PC-3 (cell line): ENCODE measurements at regions not wholly inside any gene's neighbourhood (a gene's known extent, or its start where the extent isn't known, plus 50 kb on each side); places are given as distances from the start of the nearest gene placed in this dataset.

Experiments used
- ATAC-seq: fragments of 200-7000 bp; cut with Tn5 transposase; 2 replicates; pipeline ENCODE4 v1.9.1; 2020; ENCODE audit warnings: mild to moderate bottlenecking, moderate library complexity
- BruUV-seq: library from RNA; stranded (reverse); fragments of 400-500 nt; replicated peaks from 2 replicates; lab custom pipeline; 2021; lab: Mats Ljungman, UMichigan
- CTCF ChIA-PET: fragments of 300-600 bp; sonication (Branson Sonifier 250); formaldehyde crosslinking; loops from one replicate; lab custom pipeline; 2022; ENCODE audit warnings: antibody characterized with exemption; lab: Charles Lee
- POLR2A ChIA-PET: fragments of 300-600 bp; sonication (Branson Sonifier 250); formaldehyde crosslinking; loops from one replicate; lab custom pipeline; 2022; ENCODE audit warnings: antibody characterized with exemption; ENCODE audit not compliant: unreplicated experiment; lab: Charles Lee
- DNase-seq: peaks from one replicate; pipeline ENCODE4 v3.0.0-alpha.2; 2015
- H2AFZ ChIP-seq: fragments of 300-600 bp; sonication (generic); 2 replicates; pipeline ENCODE4 v1.6.0; 2016; ENCODE audit warnings: antibody characterized with exemption, low read length
- H3F3A ChIP-seq: fragments of 300-600 bp; sonication (generic); one replicate; pipeline ENCODE4 v1.6.0; 2017; ENCODE audit warnings: antibody characterized with exemption, low read length, control low read depth, mild to moderate bottlenecking; ENCODE audit not compliant: unreplicated experiment
- H3K27ac ChIP-seq: fragments of 300-600 bp; sonication (generic); 2 replicates; pipeline ENCODE4 v1.5.1; 2016; ENCODE audit warnings: mild to moderate bottlenecking, low read length
- H3K27me3 ChIP-seq: fragments of 300-600 bp; sonication (generic); 2 replicates; pipeline ENCODE4 v1.6.1; 2016; ENCODE audit warnings: low read length, mixed read lengths
- H3K36me3 ChIP-seq: fragments of 300-600 bp; sonication (generic); 2 replicates; pipeline ENCODE4 v1.6.1; 2016; ENCODE audit warnings: low read depth, mixed run types, low read length, mixed read lengths
- H3K4me1 ChIP-seq: fragments of 300-600 bp; sonication (generic); 2 replicates; pipeline ENCODE4 v1.5.1; 2016; ENCODE audit warnings: low read length; ENCODE audit not compliant: insufficient read depth
- H3K4me2 ChIP-seq: fragments of 300-600 bp; sonication (generic); 2 replicates; pipeline ENCODE4 v1.6.0; 2016; ENCODE audit warnings: low read length
- H3K4me3 ChIP-seq: fragments of 300-600 bp; sonication (generic); 2 replicates; pipeline ENCODE4 v1.5.1; 2016; ENCODE audit warnings: mild to moderate bottlenecking, low read length, mixed read lengths
- H3K79me2 ChIP-seq: fragments of 300-600 bp; sonication (generic); 2 replicates; pipeline ENCODE4 v1.6.1; 2017; ENCODE audit warnings: low read length, mixed read lengths
- H3K9ac ChIP-seq: fragments of 300-600 bp; sonication (generic); 2 replicates; pipeline ENCODE4 v1.6.0; 2016; ENCODE audit warnings: mild to moderate bottlenecking, low read length
- H3K9me2 ChIP-seq: fragments of 300-600 bp; sonication (generic); replicated peaks from 2 replicates; pipeline ENCODE4 v1.6.1; 2016; ENCODE audit warnings: mixed run types, low read length, mixed read lengths
- H3K9me3 ChIP-seq: fragments of 300-600 bp; sonication (generic); 2 replicates; pipeline ENCODE4 v1.6.1; 2016; ENCODE audit warnings: low read length, mixed read lengths
- H4K20me1 ChIP-seq: fragments of 300-600 bp; sonication (generic); 2 replicates; pipeline ENCODE4 v1.6.1; 2016; ENCODE audit warnings: low read length, mixed read lengths
- EZH2 ChIP-seq: fragments of 300-600 bp; sonication (generic); IDR thresholded peaks from one replicate; pipeline ENCODE4 v1.6.1; 2017; ENCODE audit warnings: antibody characterized with exemption, mild to moderate bottlenecking, low read length; ENCODE audit not compliant: unreplicated experiment
- EZH2phosphoT487 ChIP-seq: fragments of 300-600 bp; sonication (generic); IDR thresholded peaks from 2 replicates; pipeline ENCODE4 v1.6.1; 2018; ENCODE audit warnings: mild to moderate bottlenecking, antibody characterized with exemption, low read length, borderline replicate concordance
- intact Hi-C: fragments of 100-400 bp; cut with micrococcal nuclease; formaldehyde crosslinking; loops from 2 replicates; pipeline ENCODE4 v1.9.0; 2023
- TF ChIP-seq, protein P1 (sequence below): fragments of 300-600 bp; sonication (generic); conservative IDR thresholded peaks from 2 replicates; pipeline ENCODE4 v1.5.1; 2017; ENCODE audit warnings: antibody characterized with exemption, low read depth, mild to moderate bottlenecking, low read length

DNA sequence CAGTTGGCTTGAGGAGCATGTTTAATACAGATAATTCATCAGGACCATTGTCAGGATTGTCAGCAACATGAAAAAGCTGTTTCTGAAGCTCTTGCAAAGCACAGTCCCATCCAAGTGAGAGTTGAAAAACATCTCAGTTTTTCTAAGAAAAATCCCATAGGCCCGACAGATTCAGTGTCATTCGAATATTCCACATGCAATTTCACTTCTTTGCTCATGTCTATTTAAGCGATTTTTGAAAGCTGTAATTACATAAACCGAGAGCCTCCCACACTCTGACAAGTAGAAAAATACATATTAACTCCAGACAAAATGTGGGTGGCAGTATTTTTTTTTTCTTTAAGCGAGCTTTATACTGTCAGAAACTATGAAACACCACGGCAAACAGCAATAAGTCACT is 134.7 kb upstream of the GALNT5 start:
- H3K4me1 ChIP-seq, result no peaks in the 10 kb centered on the region; the same call in 1 of the 2 replicates
- no peaks in the 10 kb centered on the region for H3K9me3 ChIP-seq
- DNase-seq, result no peak
- H3K4me2 ChIP-seq, result no peak overlapping the region
- ChIA-PET CTCF (no interaction called here), POLR2A (no interaction called here)
- H3K9me2 ChIP-seq, result no peaks in the 10 kb centered on the region
- no peak overlapping the region for H3K27ac ChIP-seq
- H2AFZ ChIP-seq, result no peak overlapping the region
- no peaks in the 10 kb centered on the region for H3K27me3 ChIP-seq
- H4K20me1 ChIP-seq, result no peaks in the 10 kb centered on the region
- intact Hi-C loops, result no loop called here
- H3F3A ChIP-seq, result no peaks in the 10 kb centered on the region
- H3K9ac ChIP-seq, result no peak overlapping the region
- TF ChIP-seq EZH2 (no peak), EZH2phosphoT487 (no peak)
- TF ChIP-seq, protein P1, sequence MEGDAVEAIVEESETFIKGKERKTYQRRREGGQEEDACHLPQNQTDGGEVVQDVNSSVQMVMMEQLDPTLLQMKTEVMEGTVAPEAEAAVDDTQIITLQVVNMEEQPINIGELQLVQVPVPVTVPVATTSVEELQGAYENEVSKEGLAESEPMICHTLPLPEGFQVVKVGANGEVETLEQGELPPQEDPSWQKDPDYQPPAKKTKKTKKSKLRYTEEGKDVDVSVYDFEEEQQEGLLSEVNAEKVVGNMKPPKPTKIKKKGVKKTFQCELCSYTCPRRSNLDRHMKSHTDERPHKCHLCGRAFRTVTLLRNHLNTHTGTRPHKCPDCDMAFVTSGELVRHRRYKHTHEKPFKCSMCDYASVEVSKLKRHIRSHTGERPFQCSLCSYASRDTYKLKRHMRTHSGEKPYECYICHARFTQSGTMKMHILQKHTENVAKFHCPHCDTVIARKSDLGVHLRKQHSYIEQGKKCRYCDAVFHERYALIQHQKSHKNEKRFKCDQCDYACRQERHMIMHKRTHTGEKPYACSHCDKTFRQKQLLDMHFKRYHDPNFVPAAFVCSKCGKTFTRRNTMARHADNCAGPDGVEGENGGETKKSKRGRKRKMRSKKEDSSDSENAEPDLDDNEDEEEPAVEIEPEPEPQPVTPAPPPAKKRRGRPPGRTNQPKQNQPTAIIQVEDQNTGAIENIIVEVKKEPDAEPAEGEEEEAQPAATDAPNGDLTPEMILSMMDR, result no peak
- no TSS peak for BruUV-seq
- H3K36me3 ChIP-seq, result no peaks in the 10 kb centered on the region
- H3K79me2 ChIP-seq, result no peaks in the 10 kb centered on the region
- ATAC-seq, result no peak
- no peak overlapping the region for H3K4me3 ChIP-seq

DNA sequence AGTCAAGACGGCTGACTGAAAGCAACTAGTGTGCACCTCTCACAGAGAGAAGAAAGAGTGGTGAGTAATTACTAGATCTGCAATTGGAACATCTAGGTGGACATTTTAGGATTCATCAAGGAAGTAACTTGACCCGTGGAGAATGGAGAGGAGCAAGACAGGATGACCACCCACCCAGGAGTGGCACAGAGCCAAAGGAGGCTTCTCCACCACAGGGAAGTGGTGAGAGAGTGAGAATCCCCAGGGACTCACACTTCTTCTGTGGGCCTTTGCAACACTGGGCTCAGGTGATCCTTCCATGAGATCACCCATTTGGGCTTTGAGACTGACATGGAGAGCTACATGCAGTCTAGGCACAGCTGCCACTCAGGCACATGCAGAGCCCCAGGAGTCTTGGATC is 132.8 kb upstream of the GALNT5 start:
- BruUV-seq, result no TSS peak
- Histone ChIP-seq H3K36me3 (no peaks in the 10 kb centered on the region), H3K27me3 (no peaks in the 10 kb centered on the region), H3K4me2 (no peak overlapping the region), H3K9me3 (no peaks in the 10 kb centered on the region), H3F3A (no peaks in the 10 kb centered on the region), H3K9ac (no peak overlapping the region), H3K79me2 (no peaks in the 10 kb centered on the region), H4K20me1 (no peaks in the 10 kb centered on the region), H3K4me3 (no peak overlapping the region), H3K9me2 (no peaks in the 10 kb centered on the region), H3K4me1 (no peaks in the 10 kb centered on the region; the same call in 1 of the 2 replicates), H3K27ac (no peak overlapping the region), H2AFZ (no peak overlapping the region)
- CTCF ChIA-PET, result no interaction called here
- DNase-seq (no peak), ATAC-seq (no peak)
- intact Hi-C loops, result no loop called here
- POLR2A ChIA-PET, result no interaction called here
- TF ChIP-seq EZH2 (no peak), EZH2phosphoT487 (no peak)
- TF ChIP-seq, protein P1, result no peak

DNA sequence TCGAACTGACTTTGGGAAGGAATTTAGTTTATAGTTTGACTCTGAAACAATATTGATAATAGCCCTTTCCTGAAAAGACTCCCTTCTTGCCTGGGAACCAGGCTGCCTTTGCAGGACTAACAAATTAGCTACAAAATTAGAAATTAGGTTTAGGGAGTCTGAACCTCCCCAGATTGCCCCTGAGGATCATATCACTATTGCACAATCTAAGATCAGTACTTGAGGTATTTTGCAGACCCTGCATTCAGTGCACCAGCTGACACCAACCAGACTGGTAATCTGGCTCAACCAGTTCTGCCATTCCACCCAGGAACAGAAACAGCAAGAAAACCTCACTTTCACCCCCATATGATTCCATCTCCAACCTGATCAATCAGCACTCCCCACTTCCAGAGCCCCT is 131.8 kb upstream of the GALNT5 start:
- Histone ChIP-seq H3K4me2 (no peak overlapping the region), H3K36me3 (no peaks in the 10 kb centered on the region), H4K20me1 (no peaks in the 10 kb centered on the region), H3K9me2 (no peaks in the 10 kb centered on the region), H2AFZ (no peak overlapping the region), H3K27me3 (no peaks in the 10 kb centered on the region), H3F3A (no peaks in the 10 kb centered on the region), H3K4me1 (no peaks in the 10 kb centered on the region; the same call in 1 of the 2 replicates), H3K27ac (no peak overlapping the region), H3K9ac (no peak overlapping the region), H3K79me2 (no peaks in the 10 kb centered on the region), H3K4me3 (no peak overlapping the region), H3K9me3 (no peaks in the 10 kb centered on the region)
- intact Hi-C loops, result no loop called here
- DNase-seq (no peak), ATAC-seq (no peak)
- POLR2A ChIA-PET, result no interaction called here
- CTCF ChIA-PET, result interaction anchor here (0.5 kb wide), 1 partner anchor 178 kb away, joined by 4 read pairs; no protein-coding TSS in a partner anchor
- TF ChIP-seq, protein P1, result no peak
- TF ChIP-seq EZH2phosphoT487, result no peak
- TF ChIP-seq EZH2, result no peak
- BruUV-seq, result no TSS peak
